CD1c-positive myeloid dendritic cell (primary cell): ENCODE measurements at regions not wholly inside any gene's neighbourhood (a gene's known extent, or its start where the extent isn't known, plus 50 kb on each side); places are given as distances from the start of the nearest gene placed in this dataset.

Source experiments
- DNase-seq: peaks from one replicate; pipeline ENCODE4 v3.0.0-alpha.2; 2016; ENCODE audit errors: extremely low spot score

- DNase-seq: no peak
These were observed 75.6 kb upstream of the CIBAR2 start for GRCh38 chr16:85187886-85188285.

GRCh38 chr16:85188822-85189672 is 76.8 kb upstream of the CIBAR2 start:
- DNase-seq: no peak

- DNase-seq: no peak
These were observed 78.3 kb upstream of the CIBAR2 start for GRCh38 chr16:85190572-85190971.

GRCh38 chr16:85191341-85191965 is 79.2 kb upstream of the CIBAR2 start:
- no peak for DNase-seq

GRCh38 chr16:85192238-85193114 is 80.2 kb upstream of the CIBAR2 start:
- DNase-seq: no peak

GRCh38 chr16:85193115-85193493 is 80.8 kb upstream of the CIBAR2 start:
- no peak for DNase-seq

- no peak for DNase-seq
These were observed 81.6 kb upstream of the CIBAR2 start for GRCh38 chr16:85193876-85194275.

- no peak for DNase-seq
These were observed 82.3 kb upstream of the CIBAR2 start for GRCh38 chr16:85194307-85195270.

GRCh38 chr16:85195271-85195647 is 83.0 kb upstream of the CIBAR2 start:
- DNase-seq: no peak

GRCh38 chr16:85195900-85196772 is 83.9 kb upstream of the CIBAR2 start:
- no peak for DNase-seq

- no peak for DNase-seq
These were observed 84.7 kb upstream of the CIBAR2 start for GRCh38 chr16:85196976-85197375.

- DNase-seq: no peak
These were observed 85.6 kb upstream of the CIBAR2 start for GRCh38 chr16:85197611-85198566.

- no peak for DNase-seq
These were observed 86.9 kb upstream of the CIBAR2 start for GRCh38 chr16:85199069-85199725.

- DNase-seq: no peak
These were observed 87.6 kb upstream of the CIBAR2 start for GRCh38 chr16:85199880-85200279.

GRCh38 chr16:85200471-85201278 is 88.4 kb upstream of the CIBAR2 start:
- DNase-seq: no peak

- DNase-seq: no peak
These were observed 89.3 kb upstream of the CIBAR2 start for GRCh38 chr16:85201574-85201973.

- DNase-seq: no peak
These were observed 89.9 kb upstream of the CIBAR2 start for GRCh38 chr16:85202051-85202601.
